ENCODE measurements at regions not wholly inside any gene's neighbourhood (a gene's known extent, or its start where the extent isn't known, plus 50 kb on each side); places are given as distances from the start of the nearest gene placed in this dataset.

GRCh38 chr3:6585360-6585759 lies 275.6 kb upstream of the GRM7 start:
- no peak for TF ChIP-seq OSR1 (CRISPR knock-in tag; IDR thresholded peaks at IDR 0.05)
- TF ChIP-seq, protein P1, sequence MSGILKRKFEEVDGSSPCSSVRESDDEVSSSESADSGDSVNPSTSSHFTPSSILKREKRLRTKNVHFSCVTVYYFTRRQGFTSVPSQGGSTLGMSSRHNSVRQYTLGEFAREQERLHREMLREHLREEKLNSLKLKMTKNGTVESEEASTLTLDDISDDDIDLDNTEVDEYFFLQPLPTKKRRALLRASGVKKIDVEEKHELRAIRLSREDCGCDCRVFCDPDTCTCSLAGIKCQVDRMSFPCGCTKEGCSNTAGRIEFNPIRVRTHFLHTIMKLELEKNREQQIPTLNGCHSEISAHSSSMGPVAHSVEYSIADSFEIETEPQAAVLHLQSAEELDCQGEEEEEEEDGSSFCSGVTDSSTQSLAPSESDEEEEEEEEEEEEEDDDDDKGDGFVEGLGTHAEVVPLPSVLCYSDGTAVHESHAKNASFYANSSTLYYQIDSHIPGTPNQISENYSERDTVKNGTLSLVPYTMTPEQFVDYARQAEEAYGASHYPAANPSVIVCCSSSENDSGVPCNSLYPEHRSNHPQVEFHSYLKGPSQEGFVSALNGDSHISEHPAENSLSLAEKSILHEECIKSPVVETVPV (CRISPR knock-in tag; IDR thresholded peaks at IDR 0.05) = no peak
- no peak for TF ChIP-seq ARNTL (CRISPR knock-in tag; IDR thresholded peaks at IDR 0.05; ENCODE audit: borderline replicate concordance, low read depth)
- no peak for TF ChIP-seq CREB5 (CRISPR knock-in tag; IDR thresholded peaks at IDR 0.05; ENCODE audit: low read depth)
- no peak for TF ChIP-seq PATZ1 (CRISPR knock-in tag; IDR thresholded peaks at IDR 0.05; ENCODE audit: borderline replicate concordance)
- no peak for TF ChIP-seq GLIS3 (CRISPR knock-in tag; IDR thresholded peaks at IDR 0.05)
- TF ChIP-seq ZNF565 (CRISPR knock-in tag; conservative IDR thresholded peaks at IDR 0.05; ENCODE audit: low read depth) = no peak
- no peak for TF ChIP-seq ISL1 (CRISPR knock-in tag; IDR thresholded peaks at IDR 0.05)
- no peak for TF ChIP-seq ZFP30 (CRISPR knock-in tag; IDR thresholded peaks at IDR 0.05)
- TF ChIP-seq CSDC2 (CRISPR knock-in tag; IDR thresholded peaks at IDR 0.05) = no peak
- TF ChIP-seq ESRRG (CRISPR knock-in tag; IDR thresholded peaks at IDR 0.05) = no peak
